GM21360 (cell line): ENCODE measurements at regions not wholly inside any gene's neighbourhood (a gene's known extent, or its start where the extent isn't known, plus 50 kb on each side); places are given as distances from the start of the nearest gene placed in this dataset.

Source experiments
- ATAC-seq: cut with Tn5 transposase; IDR thresholded peaks from one replicate; pipeline ENCODE4 v1.9.1; 2021; ENCODE audit warnings: mild to moderate bottlenecking, moderate library complexity; ENCODE audit not compliant: unreplicated experiment

DNA sequence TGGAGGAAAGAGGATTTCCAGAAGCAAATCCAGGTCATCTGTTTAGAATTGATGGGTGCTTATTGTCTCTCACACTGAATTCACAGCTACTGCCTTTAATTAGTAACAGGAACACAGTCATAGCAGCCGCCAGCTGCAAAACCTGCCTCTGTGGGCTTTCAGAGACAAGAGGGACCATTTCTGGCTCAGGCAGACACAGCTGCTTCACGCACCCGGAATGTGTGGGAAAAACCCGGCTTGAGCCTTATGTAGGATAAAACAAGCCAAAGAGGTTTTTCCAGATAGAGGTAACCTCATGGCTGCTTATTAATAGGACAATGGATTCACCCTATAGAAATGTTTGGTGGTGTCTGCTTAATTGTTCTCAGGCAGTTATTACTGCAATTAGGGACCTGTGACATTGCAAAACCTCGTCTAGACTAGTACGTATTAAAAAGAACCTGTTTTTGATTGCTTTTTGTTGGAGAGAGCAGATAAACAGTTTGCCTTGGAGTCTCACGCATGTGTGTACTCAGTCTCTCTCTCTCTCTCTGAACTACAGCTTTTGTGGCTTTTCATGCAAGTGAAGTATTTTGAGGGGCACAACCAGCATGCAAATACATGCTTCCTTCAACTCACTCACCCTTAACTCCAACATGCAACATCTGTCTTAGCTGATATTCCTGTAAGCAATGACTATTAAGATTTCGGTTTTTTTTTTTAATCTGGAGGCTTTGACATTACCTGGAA lies 302.7 kb downstream of the PLK2 start:
- ATAC-seq, result no peak

DNA sequence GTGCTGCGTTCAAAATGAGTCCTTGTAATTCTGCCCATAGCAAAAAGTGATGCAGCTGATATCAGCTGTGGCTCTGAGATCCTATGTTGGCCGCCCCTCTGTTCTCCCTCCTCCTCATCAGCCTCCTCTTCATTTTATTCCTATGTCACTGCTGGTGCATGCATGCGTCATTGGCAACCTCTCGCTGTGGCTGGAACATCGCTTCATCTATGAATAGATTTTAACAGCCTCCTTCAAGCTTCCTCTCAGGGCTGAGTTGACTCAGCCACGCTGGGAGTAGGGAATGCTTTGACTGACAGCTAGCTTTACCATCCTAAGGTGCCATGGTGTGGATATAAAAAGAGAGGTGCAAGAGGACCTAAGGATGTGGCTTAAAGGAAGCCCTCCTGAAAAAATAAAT lies 303.5 kb downstream of the PLK2 start:
- ATAC-seq, result no peak

DNA sequence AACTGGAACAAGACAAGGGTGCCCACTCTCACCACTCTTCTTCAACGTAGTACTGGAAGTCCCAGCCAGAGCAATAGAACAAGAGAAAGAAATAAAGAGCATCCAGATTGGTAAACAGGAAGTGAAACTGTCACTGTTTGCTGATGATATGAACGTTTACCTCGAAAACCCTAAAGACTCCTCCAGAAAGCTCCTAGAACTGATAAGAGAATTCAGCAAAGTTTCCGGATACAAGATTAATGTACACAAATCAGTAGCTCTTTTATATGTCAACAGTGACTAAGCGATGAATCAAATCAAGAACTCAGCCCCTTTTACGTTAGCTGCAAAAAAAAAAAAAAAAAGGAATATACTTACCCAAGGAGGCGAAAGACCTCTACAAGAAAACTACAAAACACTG lies 306.6 kb downstream of the PLK2 start:
- ATAC-seq, result no peak

DNA sequence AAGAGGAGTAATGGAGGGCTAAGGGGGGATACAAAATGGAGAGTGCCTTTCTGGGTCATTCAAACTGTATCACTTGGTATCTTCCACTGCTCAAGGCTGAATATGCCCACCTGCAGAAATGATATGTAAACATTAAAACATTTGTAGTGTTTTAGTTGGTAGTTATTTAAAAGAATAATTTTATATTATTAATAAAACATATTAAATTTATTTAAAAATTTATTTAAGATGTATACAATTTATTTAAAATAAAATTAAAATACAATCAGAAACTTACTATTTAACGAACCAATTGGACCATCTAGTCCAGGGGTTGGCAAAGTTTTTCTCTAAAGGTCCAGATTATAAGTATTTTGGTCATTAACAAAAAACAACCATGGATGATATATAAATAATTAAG lies 308.5 kb downstream of the PLK2 start:
- ATAC-seq, result no peak

DNA sequence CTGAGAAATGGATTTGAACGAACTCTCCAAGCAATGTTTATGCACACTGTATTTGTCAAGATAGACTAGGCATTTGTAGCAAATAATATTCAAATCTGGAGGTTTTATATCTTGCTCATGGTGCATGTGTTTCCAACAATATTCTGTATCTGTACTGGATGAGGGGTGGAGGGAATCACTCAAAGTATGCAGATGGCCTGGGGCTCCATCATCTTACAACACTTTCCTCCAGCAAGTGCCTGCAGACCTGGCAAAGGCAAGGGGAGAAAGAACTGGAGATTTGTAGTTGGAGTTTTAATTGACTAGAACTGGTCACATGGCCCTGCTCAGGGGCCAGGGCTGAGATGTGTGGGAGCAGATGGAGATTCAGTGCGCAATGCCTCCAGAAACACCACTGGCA lies 309.0 kb downstream of the PLK2 start:
- no peak for ATAC-seq

DNA sequence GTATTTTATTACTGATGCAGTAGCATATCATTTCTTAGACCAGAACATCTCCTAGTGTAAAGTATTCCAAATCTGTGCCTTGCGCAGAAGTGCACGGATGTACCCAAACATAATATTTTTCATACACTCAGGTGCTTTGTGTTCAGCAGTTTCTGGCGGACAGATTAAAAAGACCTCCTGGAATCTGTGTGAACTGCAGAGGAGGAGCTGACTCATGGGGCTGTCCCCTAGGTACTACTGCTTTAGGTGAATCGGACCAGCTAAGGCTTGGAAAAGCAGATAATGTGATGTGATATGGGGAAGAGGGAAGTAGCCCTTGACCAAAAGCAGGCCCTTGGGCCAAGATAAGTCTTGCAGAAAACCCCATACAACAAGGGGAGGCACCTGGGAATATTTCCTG lies 310.1 kb downstream of the PLK2 start:
- ATAC-seq, result no peak

DNA sequence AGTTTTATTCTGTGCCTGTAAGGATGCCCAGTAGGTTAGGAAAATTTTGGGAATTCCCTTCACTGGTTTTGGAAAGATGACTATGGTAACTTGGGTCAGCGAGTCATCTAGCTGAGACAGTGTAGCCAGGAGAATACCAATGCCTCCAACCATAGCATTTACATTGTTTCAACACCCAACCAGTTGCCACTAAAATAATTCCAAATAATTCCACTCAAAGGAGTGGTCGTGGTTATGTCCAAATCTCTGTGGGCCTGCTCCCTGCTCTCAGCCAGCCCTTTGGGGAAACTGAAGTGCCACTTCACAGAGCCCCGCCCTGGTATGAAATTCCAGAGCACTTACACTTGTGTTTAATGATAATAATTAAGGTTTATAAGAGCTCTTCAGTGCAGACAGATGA lies 310.5 kb downstream of the PLK2 start:
- ATAC-seq, result no peak

DNA sequence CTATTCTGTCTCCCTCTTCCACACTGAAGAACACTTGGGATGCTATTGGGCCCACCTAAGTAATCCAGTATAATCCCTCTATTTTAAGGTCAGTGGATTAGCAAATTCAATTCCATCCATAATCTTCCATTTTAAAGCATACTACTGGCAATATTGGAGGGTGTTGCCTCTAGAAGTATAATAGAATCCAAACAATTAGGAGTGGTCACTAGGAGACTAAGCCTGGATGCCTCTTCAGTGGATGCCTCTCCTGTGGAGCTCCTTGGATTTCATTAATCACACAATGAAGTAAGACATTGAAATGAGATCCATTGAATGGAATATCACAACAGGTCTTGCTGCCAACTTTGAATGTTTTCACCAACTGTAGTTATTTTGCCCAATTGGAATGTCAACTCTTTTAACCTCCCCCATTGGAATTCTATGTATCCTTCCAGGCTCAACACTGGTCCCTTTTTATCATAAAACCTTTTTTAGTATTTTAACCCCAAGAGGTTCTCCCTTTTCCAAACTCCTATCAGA lies 311.6 kb downstream of the PLK2 start:
- no peak for ATAC-seq

DNA sequence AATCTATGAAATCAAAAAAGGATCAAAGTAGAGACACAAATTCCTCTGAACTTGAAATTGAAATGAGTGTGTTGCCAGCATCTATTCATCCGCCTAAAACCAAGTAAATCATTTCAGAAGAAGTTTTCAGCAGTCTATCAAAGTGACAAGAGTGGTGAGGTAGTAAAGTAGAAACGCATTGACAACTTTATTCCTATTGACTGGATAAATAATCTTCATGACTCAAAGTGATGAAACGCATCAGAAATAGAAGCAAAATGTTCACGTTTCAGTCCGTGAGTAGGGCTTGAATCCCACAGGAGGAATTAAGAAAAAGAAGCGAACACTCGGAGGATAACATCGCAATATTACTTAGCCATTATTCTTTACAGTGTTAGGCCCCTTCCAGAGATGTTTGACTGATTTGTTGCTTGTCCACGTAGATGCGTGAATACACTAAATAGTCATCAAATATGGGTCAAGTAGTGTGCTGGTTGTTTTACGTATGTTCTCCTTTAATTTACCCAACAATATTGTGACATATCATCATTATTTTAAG lies 314.4 kb downstream of the PLK2 start:
- no peak for ATAC-seq

DNA sequence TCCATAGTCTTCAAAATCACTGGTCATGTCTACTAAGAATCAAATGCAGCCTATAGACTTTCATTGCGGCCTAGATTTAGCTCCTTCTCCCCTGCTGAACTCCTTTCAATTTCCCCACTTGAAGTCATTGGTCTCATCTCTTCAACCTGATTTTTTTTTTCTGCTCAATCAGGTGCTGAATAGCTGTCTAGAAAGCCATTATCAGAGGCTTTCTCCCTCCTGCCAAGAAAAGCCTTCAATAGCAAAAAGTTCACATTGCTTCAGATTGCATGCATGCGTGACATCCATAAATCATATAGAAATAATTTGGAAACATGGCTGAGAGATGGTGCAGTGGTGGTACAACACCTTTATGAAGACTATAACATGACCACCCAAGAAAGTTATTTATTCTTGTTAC lies 316.2 kb downstream of the PLK2 start:
- no peak for ATAC-seq

DNA sequence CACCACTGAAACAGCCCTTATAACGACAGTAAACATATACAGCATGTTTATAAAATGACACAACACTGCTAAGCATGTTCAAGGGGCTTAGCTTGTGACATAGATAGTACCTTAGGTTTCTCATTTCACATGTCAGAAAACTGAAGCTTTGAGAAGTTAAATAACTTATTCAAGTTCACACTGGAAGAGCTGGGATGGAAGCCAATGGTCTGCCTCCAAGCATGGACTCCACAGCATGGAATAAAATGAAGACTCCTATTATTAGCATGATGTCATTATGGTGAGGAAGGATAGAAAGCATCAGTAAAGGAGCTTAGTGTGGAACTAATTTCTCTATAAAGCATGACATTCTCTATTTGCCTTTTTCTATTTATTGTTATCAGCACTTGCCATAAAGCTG lies 316.7 kb downstream of the PLK2 start:
- ATAC-seq, result no peak

DNA sequence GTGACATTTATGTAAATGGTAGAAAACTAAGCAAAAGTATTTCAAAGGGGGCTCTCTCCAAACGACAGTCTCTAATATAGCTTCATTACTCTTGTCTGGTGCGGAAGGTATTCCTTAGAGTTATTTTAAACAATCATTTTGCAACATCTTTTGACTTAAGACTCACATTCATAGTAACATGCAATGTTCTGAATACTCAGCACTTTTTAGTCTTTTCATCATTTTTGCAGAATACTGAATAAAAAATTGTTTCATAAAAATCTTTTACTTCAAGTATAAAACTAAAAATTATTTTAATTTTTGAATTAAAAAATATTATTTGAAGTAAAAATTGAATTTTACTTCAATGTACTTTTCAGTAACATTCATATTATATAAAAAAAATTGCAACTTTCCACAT lies 321.1 kb downstream of the PLK2 start:
- no peak for ATAC-seq

DNA sequence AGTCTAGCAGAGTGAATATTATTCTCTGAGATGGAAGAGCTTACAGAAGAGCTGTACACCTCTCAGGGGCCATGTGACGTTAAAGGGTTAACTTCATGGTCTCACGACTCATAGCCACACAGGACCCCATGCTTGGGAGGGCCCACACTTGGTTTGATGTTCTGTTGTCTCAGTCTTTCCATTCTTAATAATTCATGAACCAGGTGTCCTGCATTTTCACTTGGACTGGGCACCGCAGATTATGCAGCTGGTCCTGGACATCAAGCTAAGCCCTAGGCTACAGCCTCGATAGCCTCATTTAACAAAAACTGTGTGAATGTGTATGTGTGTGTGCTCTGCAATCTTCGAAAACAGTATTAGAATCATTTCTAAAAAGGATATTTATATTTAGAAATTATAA lies 323.5 kb downstream of the PLK2 start:
- no peak for ATAC-seq

DNA sequence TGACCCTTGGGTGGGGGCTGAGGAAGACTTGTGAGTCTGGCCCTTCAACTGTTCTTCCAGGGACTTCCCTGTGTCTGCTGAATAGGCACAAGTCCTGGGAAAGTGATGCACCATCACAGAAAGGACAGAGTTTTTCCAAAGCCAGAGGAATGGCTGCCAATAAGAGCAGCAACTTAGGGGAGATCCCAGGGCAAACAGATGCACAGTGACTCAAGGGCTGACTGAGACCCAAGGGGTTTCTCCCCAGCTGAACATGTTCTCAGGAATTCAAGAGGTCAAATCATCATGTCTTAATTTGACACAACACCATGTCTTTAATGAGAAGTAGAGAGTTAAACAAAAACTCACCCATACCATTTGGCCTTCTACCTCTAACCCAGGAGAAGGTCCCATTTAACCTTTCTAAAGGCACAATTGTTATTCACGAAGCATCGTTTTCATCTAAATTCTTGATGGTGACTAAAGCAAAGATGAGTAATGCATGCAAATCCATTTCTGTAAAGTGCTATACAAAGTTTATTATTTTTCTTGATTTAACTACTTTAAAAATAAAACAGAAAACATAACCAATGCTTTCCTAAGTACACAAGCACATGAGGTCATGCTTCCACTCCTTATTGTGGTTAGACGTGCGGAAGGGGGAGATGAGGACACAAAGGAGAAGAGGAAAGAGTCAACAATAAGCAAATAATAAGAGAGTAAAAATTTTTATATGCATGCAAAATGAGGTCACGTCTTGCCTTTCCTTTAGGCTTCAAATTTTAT lies 324.1 kb downstream of the PLK2 start:
- ATAC-seq, result no peak

DNA sequence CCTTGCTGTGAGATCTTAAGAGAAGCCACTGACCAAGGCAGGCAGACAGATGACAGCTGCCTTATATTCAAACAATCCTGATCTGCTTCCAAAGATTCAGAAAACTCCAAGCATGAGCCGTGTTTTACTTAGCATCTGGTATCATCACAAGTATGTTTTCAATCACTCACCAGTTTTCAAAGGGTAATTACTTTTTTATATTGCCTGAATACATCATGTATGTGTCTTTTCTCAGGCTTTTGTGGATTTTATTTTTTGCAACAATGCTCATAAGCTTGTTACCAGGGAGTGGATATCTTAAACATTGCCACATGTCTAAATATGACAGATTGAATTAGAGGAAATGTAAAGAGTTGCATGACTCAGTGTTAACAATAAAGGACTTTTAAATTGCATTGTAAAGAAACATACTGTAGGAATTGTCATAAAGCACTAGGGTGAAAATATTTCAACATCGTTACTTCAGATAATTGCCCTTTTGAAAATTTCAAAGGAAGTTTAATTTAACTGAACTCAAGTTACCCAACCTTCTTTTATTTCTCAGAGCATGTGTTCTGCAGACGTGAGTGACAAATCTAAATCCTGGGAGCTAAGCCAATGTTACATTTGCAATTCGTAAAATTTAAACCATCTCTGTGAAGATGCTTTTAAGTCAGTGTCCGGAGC lies 326.1 kb downstream of the PLK2 start:
- no peak for ATAC-seq

DNA sequence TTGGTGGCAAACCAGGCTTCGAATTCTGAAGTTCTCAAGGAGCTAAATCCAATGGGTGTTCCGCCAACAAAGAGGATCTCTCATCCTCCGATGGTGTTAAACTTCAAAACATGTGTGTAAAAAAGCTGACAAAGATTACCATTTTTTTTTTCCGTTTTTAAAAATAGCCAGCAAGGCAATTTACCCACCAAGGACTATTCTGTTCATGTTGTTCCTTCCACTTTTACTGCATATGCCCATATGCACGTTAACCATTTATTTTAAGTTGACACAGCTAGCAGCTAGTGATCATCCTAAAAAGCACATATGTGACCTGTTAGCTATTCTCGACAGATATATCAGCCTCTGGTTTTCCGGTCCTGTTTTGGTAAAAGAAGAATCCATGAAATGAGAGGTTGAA lies 326.7 kb downstream of the PLK2 start:
- ATAC-seq, result no peak

DNA sequence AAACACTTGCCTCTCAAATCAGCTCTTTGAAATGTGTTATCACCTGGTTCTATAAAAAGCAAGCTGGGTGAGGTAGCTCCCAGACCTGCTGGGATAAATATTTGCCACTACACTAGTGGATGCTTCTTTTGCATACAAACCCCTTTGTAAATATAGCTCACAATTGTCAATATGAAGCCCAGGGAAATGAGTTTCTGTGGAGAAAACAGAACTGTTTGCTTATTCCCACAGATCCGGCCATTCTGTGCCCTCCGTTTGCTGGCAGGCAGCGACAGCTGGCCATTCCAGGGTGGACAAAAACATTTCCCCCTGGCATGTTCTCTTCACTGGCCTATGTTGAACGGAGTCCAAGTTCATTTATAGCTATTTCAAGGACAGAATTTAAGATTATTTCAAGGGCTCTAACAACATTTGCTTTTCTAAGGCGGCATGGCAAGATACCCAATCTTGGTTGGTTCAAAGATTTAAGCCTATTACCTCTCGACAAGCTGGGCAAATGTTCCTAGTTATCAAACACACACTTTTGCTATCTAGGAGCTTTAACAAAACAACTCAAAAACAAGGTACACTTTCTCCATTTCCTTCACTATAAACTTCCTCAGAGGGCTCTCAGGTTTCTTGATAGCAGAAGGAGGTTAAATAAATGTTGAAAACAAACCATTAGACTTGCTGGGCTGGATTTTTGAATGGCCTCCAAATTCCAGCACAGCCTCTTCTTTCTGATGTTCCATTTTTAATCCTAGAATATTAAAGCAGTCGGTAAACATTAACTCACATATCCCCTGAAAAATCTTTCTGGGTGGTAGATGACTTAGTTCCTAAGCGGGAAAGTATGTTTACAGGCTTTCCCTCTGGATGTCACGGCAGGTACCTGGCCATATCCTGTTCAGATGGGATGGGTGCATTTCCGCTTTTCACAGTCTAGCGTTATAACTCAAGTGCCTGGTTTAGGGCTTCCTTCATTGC lies 332.3 kb downstream of the PLK2 start:
- no peak for ATAC-seq

DNA sequence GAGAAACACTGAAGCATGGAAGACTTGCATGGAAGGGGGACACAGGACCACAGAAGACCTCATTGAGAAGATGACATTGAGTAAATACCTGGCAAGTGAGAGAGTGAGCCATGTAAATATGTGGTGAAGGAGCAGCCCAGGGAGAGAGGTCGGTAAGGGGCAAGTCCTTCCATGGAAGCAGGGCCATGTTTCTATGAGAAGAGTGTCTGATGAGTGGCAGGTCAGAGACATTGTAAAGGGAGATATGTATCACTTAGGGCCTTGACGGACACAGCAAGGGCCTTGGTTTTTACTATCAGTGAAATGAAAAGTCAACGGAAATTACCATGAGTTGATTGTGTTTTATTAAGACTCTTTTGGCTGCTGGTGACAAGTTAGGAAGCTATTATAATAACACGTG lies 336.4 kb downstream of the PLK2 start:
- no peak for ATAC-seq

DNA sequence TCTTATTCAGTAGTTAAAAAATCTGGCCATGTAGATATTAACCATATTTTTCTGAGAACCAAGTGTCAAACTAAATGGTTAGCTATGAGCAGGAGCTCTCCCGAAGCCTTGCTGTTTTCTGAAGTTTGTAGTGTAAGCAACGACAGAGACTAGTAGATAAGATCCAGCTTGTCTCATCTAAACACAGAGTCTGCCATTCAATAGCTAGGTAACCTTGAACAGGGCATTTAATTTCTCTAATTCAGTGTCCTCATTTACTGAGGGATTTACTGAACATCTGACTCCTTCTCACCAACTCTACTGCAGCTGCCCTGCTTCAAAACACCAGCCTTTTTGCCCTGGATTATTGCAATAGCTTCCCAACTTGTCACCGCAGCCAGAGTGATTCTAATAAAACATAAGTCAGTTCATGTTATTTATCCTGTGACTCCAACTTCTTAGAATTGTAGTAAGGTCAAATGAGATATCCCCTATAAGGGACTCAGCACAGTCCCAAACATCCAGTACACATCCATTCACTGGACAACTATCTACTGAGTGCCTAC lies 337.0 kb downstream of the PLK2 start:
- ATAC-seq, result no peak

DNA sequence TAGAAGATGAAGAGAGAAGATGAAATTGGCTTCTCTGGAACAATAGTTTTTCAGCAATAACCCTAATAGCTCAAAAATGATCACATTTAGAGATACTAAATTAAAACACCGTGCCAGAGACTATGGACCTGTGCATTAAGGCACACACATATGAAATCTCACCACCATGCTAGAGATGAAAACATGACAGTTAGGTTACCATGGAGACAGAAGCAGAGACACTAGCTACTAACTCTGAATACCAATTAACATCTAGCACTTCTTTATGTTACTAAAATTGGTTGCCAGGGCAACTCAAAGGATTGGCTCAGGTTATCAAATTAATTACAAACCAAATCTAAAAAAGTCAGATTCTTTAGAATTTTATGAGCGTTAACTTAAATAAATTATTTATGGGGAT lies 337.7 kb downstream of the PLK2 start:
- no peak for ATAC-seq
